ENCODE measurements at regions not wholly inside any gene's neighbourhood (a gene's known extent, or its start where the extent isn't known, plus 50 kb on each side); places are given as distances from the start of the nearest gene placed in this dataset.

DNA sequence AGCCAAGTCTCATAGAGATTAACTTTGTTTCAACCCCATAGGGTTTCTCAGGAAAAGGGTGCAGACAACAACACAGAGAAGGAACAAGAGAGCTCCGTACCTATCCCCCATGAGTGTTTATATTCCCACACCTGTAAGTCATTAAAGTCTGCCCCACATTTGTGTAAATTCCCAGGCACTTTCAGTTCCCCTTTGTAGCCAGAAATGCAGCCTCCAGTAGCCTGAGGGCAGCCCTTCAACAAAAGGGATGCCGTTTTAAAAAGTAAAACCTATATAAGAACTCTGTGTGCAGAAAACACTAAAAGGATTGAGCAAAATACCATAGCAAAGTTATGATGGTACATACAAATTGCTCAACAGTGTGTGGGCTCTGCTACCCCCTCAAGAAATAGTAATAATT, 59.7 kb upstream of the TMEM108 start:
- Histone ChIP-seq H3K9me3 (ENCODE audit: low read length) (no peaks in the 10 kb centered on the region), H3F3A (ENCODE audit: low read length, unreplicated experiment) (no peaks in the 10 kb centered on the region), H3K9ac (ENCODE audit: low read length) (no peak overlapping the region), H3K36me3 (ENCODE audit: low read depth, low read length) (no peaks in the 10 kb centered on the region), H4K20me1 (ENCODE audit: low read length) (no peaks in the 10 kb centered on the region), H3K4me3 (ENCODE audit: low read length) (no peak overlapping the region), H3K27me3 (ENCODE audit: low read length) (no peaks in the 10 kb centered on the region), H3K4me2 (ENCODE audit: low read length) (no peak overlapping the region), H2AFZ (ENCODE audit: low read length) (no peak overlapping the region), H3K79me2 (ENCODE audit: low read length) (no peaks in the 10 kb centered on the region), H3K9me2 (replicated peaks; ENCODE audit: low read length) (no peaks in the 10 kb centered on the region), H3K27ac (ENCODE audit: low read length) (no peak overlapping the region), H3K4me1 (ENCODE audit: insufficient read depth, low read length) (no peaks in the 10 kb centered on the region)
- ATAC-seq (no peak), DNase-seq (no peak)
- TF ChIP-seq EZH2 (IDR thresholded peaks at IDR 0.05; ENCODE audit: low read length, unreplicated experiment): no peak
- TF ChIP-seq EZH2phosphoT487 (IDR thresholded peaks at IDR 0.05; ENCODE audit: borderline replicate concordance, low read length): no peak
- TF ChIP-seq, protein P1, sequence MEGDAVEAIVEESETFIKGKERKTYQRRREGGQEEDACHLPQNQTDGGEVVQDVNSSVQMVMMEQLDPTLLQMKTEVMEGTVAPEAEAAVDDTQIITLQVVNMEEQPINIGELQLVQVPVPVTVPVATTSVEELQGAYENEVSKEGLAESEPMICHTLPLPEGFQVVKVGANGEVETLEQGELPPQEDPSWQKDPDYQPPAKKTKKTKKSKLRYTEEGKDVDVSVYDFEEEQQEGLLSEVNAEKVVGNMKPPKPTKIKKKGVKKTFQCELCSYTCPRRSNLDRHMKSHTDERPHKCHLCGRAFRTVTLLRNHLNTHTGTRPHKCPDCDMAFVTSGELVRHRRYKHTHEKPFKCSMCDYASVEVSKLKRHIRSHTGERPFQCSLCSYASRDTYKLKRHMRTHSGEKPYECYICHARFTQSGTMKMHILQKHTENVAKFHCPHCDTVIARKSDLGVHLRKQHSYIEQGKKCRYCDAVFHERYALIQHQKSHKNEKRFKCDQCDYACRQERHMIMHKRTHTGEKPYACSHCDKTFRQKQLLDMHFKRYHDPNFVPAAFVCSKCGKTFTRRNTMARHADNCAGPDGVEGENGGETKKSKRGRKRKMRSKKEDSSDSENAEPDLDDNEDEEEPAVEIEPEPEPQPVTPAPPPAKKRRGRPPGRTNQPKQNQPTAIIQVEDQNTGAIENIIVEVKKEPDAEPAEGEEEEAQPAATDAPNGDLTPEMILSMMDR (conservative IDR thresholded peaks at IDR 0.05; ENCODE audit: low read depth, low read length): no peak
- CTCF ChIA-PET: no interaction called here
- no TSS peak for BruUV-seq (replicated peaks)
- intact Hi-C loops (cut with micrococcal nuclease): no loop called here
- POLR2A ChIA-PET (ENCODE audit: unreplicated experiment): no interaction called here

DNA sequence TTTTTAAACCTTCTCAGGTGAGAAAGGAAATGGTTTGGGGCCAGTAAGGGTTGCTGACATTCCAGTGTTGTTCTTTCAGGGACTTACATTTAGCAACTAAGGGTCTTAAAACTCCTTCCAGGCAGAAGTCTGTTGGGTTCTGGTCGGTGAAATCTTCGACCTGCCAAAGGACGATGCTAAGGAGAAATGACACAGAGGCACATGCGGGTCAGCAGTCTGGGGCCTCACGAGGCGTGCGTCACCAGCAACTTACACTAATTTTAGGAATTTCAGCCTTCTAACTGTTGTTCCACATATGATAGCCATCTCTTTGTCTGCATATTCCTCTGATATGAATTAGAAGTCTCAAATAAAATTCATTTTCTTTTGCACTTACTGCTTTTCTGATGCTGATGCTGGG, 64.1 kb upstream of the TMEM108 start:
- TF ChIP-seq, protein P1 (conservative IDR thresholded peaks at IDR 0.05; ENCODE audit: low read depth, low read length): no peak
- TF ChIP-seq EZH2 (IDR thresholded peaks at IDR 0.05; ENCODE audit: low read length, unreplicated experiment): no peak
- TF ChIP-seq EZH2phosphoT487 (IDR thresholded peaks at IDR 0.05; ENCODE audit: borderline replicate concordance, low read length): no peak
- H3K4me1 ChIP-seq (ENCODE audit: insufficient read depth, low read length): no peaks in the 10 kb centered on the region
- DNase-seq: no peak
- H3F3A ChIP-seq (ENCODE audit: low read length, unreplicated experiment): no peaks in the 10 kb centered on the region
- H2AFZ ChIP-seq (ENCODE audit: low read length): no peak overlapping the region
- H3K9me2 ChIP-seq (replicated peaks; ENCODE audit: low read length): no peaks in the 10 kb centered on the region
- intact Hi-C loops (cut with micrococcal nuclease): no loop called here
- no peaks in the 10 kb centered on the region for H3K9me3 ChIP-seq (ENCODE audit: low read length)
- BruUV-seq (replicated peaks): no TSS peak
- H3K27ac ChIP-seq (ENCODE audit: low read length): no peak overlapping the region
- H3K4me3 ChIP-seq (ENCODE audit: low read length): no peak overlapping the region
- no peaks in the 10 kb centered on the region for H4K20me1 ChIP-seq (ENCODE audit: low read length)
- ChIA-PET POLR2A (ENCODE audit: unreplicated experiment) (no interaction called here), CTCF (no interaction called here)
- no peaks in the 10 kb centered on the region for H3K27me3 ChIP-seq (ENCODE audit: low read length)
- no peak for ATAC-seq
- H3K9ac ChIP-seq (ENCODE audit: low read length): no peak overlapping the region
- no peaks in the 10 kb centered on the region for H3K36me3 ChIP-seq (ENCODE audit: low read depth, low read length)
- no peaks in the 10 kb centered on the region for H3K79me2 ChIP-seq (ENCODE audit: low read length)
- no peak overlapping the region for H3K4me2 ChIP-seq (ENCODE audit: low read length)

- no peak for ATAC-seq
- no TSS peak for BruUV-seq (replicated peaks)
- intact Hi-C loops (cut with micrococcal nuclease): no loop called here
Measured at GRCh38 chr3:132973441-132973840, 64.8 kb upstream of the TMEM108 start.

More at GRCh38 chr3:132973441-132973840, 64.8 kb upstream of the TMEM108 start:
- TF ChIP-seq EZH2 (IDR thresholded peaks at IDR 0.05; ENCODE audit: low read length, unreplicated experiment) (no peak), EZH2phosphoT487 (IDR thresholded peaks at IDR 0.05; ENCODE audit: borderline replicate concordance, low read length) (no peak)
- TF ChIP-seq, protein P1 (conservative IDR thresholded peaks at IDR 0.05; ENCODE audit: low read depth, low read length): no peak
- Histone ChIP-seq H3K36me3 (ENCODE audit: low read depth, low read length) (no peaks in the 10 kb centered on the region), H3K4me2 (ENCODE audit: low read length) (no peak overlapping the region), H3K79me2 (ENCODE audit: low read length) (no peaks in the 10 kb centered on the region), H3K9me3 (ENCODE audit: low read length) (no peaks in the 10 kb centered on the region), H4K20me1 (ENCODE audit: low read length) (no peaks in the 10 kb centered on the region), H3K4me3 (ENCODE audit: low read length) (no peak overlapping the region), H3K9me2 (replicated peaks; ENCODE audit: low read length) (no peaks in the 10 kb centered on the region), H3K4me1 (ENCODE audit: insufficient read depth, low read length) (no peaks in the 10 kb centered on the region), H3K27me3 (ENCODE audit: low read length) (no peaks in the 10 kb centered on the region), H3K9ac (ENCODE audit: low read length) (no peak overlapping the region), H3F3A (ENCODE audit: low read length, unreplicated experiment) (no peaks in the 10 kb centered on the region), H3K27ac (ENCODE audit: low read length) (no peak overlapping the region), H2AFZ (ENCODE audit: low read length) (no peak overlapping the region)
- POLR2A ChIA-PET (ENCODE audit: unreplicated experiment): no interaction called here
- CTCF ChIA-PET: no interaction called here
- no peak for DNase-seq
